Hepatocyte (in vitro differentiated cells): ENCODE measurements at regions not wholly inside any gene's neighbourhood (a gene's known extent, or its start where the extent isn't known, plus 50 kb on each side); places are given as distances from the start of the nearest gene placed in this dataset.

Source experiments
- DNase-seq: peaks from one replicate; pipeline ENCODE4 v3.0.0-alpha.2; 2016; ENCODE audit warnings: low spot score
- H2AFZ ChIP-seq: fragments of 200-600 bp; sonication (generic); 2 replicates; pipeline ENCODE4 v1.6.0; 2016; ENCODE audit warnings: antibody characterized with exemption, mild to moderate bottlenecking
- H3K27ac ChIP-seq: fragments of 200-600 bp; sonication (generic); 2 replicates; pipeline ENCODE4 v1.5.1; 2016; ENCODE audit warnings: mild to moderate bottlenecking
- H3K27me3 ChIP-seq: fragments of 200-600 bp; sonication (generic); 2 replicates; pipeline ENCODE4 v1.6.1; 2016
- H3K36me3 ChIP-seq: fragments of 200-600 bp; sonication (generic); replicated peaks from 2 replicates; pipeline ENCODE4 v1.5.1; 2016; ENCODE audit warnings: low read depth; ENCODE audit not compliant: insufficient read depth
- H3K4me1 ChIP-seq: fragments of 200-600 bp; sonication (generic); 2 replicates; pipeline ENCODE4 v1.5.1; 2016; ENCODE audit warnings: mild to moderate bottlenecking, moderate library complexity; ENCODE audit not compliant: insufficient read depth
- H3K4me2 ChIP-seq: fragments of 200-600 bp; sonication (generic); 2 replicates; pipeline ENCODE4 v1.6.0; 2016
- H3K4me3 ChIP-seq: fragments of 200-600 bp; sonication (generic); 2 replicates; pipeline ENCODE4 v1.5.1; 2016; ENCODE audit warnings: mild to moderate bottlenecking
- H3K79me2 ChIP-seq: fragments of 200-600 bp; sonication (generic); 2 replicates; pipeline ENCODE4 v1.6.0; 2017; ENCODE audit warnings: mild to moderate bottlenecking
- H3K9me2 ChIP-seq: fragments of 200-600 bp; sonication (generic); replicated peaks from 2 replicates; pipeline ENCODE4 v1.6.0; 2017; ENCODE audit warnings: mild to moderate bottlenecking; ENCODE audit not compliant: insufficient read depth
- H3K9me3 ChIP-seq: fragments of 200-600 bp; sonication (generic); 2 replicates; pipeline ENCODE4 v1.5.1; 2016; ENCODE audit warnings: low read depth, mild to moderate bottlenecking
- H4K20me1 ChIP-seq: fragments of 200-600 bp; sonication (generic); 2 replicates; pipeline ENCODE4 v1.6.0; 2016; ENCODE audit warnings: mild to moderate bottlenecking; ENCODE audit not compliant: insufficient read depth, poor library complexity, severe bottlenecking
- EZH2 ChIP-seq: fragments of 200-600 bp; sonication (generic); IDR thresholded peaks from 2 replicates; pipeline ENCODE4 v1.6.1; 2016; ENCODE audit warnings: antibody characterized with exemption, mild to moderate bottlenecking, borderline replicate concordance
- EZH2phosphoT487 ChIP-seq: fragments of 200-600 bp; sonication (generic); IDR thresholded peaks from one replicate; pipeline ENCODE4 v1.6.1; 2018; ENCODE audit warnings: antibody characterized with exemption, mild to moderate bottlenecking, low read depth, moderate library complexity; ENCODE audit not compliant: unreplicated experiment, severe bottlenecking
- WGBS: methylation state at CpG from one replicate; pipeline ENCODE4 v1.1.6; 2016; ENCODE audit warnings: low lambda C conversion rate; ENCODE audit errors: missing lambda C conversion rate; 5-methylcytosine and 5-hydroxymethylcytosine counted together
- TF ChIP-seq, protein P1 (sequence below): fragments of 200-600 bp; sonication (generic); IDR thresholded peaks from 2 replicates; pipeline ENCODE4 v1.5.1; 2016; ENCODE audit warnings: antibody characterized with exemption, mild to moderate bottlenecking; ENCODE audit not compliant: poor library complexity

DNA sequence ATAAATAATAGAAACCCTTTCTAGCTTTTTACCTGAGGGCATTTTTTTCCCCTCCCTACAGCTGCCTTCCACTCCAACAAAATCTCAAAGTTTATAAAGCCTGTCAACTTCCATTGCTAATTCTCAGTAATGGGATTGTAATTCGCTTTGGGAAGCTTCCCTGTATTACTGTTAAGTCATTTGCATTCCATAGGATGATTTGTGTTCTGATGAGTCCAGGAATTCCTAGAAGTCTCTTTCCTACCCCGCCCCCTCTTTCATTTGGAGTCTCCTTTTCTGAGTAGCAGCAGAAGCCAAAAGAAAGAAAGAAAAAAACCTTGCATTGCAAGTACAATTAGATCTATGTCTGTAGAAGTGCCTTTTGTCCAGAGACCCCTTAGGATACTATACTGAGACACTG, 1033.3 kb downstream of the IGSF11 start:
- 23% methylated on average over 2 of the region's 2 CpGs for WGBS
- no peaks in the 10 kb centered on the region for H3K9me2 ChIP-seq
- H3K4me3 ChIP-seq = no peak overlapping the region
- no peak for DNase-seq
- no peaks in the 10 kb centered on the region for H3K9me3 ChIP-seq
- H4K20me1 ChIP-seq = no peaks in the 10 kb centered on the region
- H3K4me1 ChIP-seq = no peaks in the 10 kb centered on the region
- H3K79me2 ChIP-seq = no peaks in the 10 kb centered on the region
- TF ChIP-seq EZH2phosphoT487 (no peak), EZH2 (no peak)
- TF ChIP-seq, protein P1, sequence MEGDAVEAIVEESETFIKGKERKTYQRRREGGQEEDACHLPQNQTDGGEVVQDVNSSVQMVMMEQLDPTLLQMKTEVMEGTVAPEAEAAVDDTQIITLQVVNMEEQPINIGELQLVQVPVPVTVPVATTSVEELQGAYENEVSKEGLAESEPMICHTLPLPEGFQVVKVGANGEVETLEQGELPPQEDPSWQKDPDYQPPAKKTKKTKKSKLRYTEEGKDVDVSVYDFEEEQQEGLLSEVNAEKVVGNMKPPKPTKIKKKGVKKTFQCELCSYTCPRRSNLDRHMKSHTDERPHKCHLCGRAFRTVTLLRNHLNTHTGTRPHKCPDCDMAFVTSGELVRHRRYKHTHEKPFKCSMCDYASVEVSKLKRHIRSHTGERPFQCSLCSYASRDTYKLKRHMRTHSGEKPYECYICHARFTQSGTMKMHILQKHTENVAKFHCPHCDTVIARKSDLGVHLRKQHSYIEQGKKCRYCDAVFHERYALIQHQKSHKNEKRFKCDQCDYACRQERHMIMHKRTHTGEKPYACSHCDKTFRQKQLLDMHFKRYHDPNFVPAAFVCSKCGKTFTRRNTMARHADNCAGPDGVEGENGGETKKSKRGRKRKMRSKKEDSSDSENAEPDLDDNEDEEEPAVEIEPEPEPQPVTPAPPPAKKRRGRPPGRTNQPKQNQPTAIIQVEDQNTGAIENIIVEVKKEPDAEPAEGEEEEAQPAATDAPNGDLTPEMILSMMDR = no peak
- H3K36me3 ChIP-seq = no peaks in the 10 kb centered on the region
- H2AFZ ChIP-seq = no peak overlapping the region
- no peaks in the 10 kb centered on the region for H3K27me3 ChIP-seq
- H3K27ac ChIP-seq = no peak overlapping the region
- H3K4me2 ChIP-seq = no peak overlapping the region

DNA sequence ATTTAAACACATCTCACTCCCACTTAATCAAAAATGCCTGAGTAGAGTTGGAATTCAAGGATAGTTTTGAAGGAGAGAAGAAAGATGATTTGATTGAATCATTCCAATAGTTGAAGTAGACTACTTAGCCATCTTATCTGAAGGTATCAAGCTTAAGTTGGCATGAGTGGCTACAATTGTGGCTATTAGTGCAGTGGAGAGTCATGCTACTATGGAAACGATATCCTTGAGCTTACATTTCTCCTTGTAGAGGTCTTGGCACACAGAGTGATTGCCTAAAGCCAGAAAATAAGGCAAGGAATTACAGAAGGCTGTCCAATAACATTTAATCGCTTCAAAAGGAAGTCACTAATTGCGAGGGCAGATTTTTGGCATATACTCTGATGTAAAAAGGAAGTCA, 1022.7 kb downstream of the IGSF11 start:
- H3K27ac ChIP-seq = no peak overlapping the region
- H3K4me1 ChIP-seq = no peaks in the 10 kb centered on the region
- no peak overlapping the region for H2AFZ ChIP-seq
- H3K9me2 ChIP-seq = no peaks in the 10 kb centered on the region
- H3K4me2 ChIP-seq = no peak overlapping the region
- H3K9me3 ChIP-seq = no peaks in the 10 kb centered on the region
- WGBS = 84% methylated on average over 3 of the region's 3 CpGs
- TF ChIP-seq, protein P1 = no peak
- TF ChIP-seq EZH2phosphoT487 (no peak), EZH2 (no peak)
- no peaks in the 10 kb centered on the region for H3K79me2 ChIP-seq
- H4K20me1 ChIP-seq = no peaks in the 10 kb centered on the region
- no peaks in the 10 kb centered on the region for H3K36me3 ChIP-seq
- no peaks in the 10 kb centered on the region for H3K27me3 ChIP-seq
- DNase-seq = no peak
- no peak overlapping the region for H3K4me3 ChIP-seq

DNA sequence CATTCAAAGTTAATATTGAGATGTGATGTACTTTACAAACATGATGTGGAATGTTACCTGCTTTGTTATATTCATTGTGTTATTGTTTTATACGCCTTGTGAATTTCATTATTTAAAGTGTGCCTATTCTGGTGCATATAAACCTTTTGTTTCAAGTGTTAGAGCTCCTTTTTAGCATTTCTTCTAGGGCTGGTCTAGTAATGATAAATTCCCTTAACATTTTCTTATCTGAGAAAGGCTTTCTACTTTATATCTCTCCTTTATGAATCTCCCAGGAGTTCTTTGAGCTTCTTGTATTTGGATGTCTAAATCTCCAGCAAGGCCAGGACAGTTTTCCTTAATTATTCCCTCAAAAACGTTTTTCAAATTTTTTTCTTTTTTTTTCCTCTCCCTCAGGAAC, 1005.6 kb downstream of the IGSF11 start:
- TF ChIP-seq EZH2 = no peak
- TF ChIP-seq, protein P1 = no peak
- no peak for TF ChIP-seq EZH2phosphoT487
- H3K4me1 ChIP-seq = no peaks in the 10 kb centered on the region
- no peak for DNase-seq
- no peaks in the 10 kb centered on the region for H4K20me1 ChIP-seq
- no peaks in the 10 kb centered on the region for H3K9me2 ChIP-seq
- H3K9me3 ChIP-seq = no peaks in the 10 kb centered on the region
- H3K27ac ChIP-seq = no peak overlapping the region
- H3K4me2 ChIP-seq = no peak overlapping the region
- no peaks in the 10 kb centered on the region for H3K79me2 ChIP-seq
- H3K36me3 ChIP-seq = no peaks in the 10 kb centered on the region
- H3K27me3 ChIP-seq = no peaks in the 10 kb centered on the region
- 63% methylated on average over 2 of the region's 2 CpGs for WGBS
- H3K4me3 ChIP-seq = no peak overlapping the region
- H2AFZ ChIP-seq = no peak overlapping the region

DNA sequence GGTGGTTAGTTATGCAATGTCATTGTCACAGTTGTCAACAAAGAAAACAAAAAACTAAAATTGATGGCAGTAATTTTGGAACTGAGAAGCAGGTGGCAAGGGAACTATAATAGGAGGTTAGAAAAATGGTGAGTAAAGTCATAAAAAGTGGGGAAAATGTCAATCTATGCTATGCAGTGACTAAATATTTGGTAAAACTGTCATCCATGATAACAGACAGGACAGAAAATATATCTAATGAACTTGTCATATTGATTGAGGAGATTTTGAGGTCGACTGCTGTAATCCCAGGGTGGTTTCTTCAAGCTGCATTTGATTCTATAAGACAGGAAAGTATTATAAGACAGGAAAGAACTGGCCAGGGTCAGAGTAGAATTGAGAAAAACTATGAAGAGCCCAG, 998.4 kb downstream of the IGSF11 start:
- TF ChIP-seq, protein P1 = no peak
- TF ChIP-seq EZH2 (no peak), EZH2phosphoT487 (no peak)
- H3K9me3 ChIP-seq = no peaks in the 10 kb centered on the region
- H3K27ac ChIP-seq = no peak overlapping the region
- no peaks in the 10 kb centered on the region for H3K36me3 ChIP-seq
- H3K79me2 ChIP-seq = no peaks in the 10 kb centered on the region
- H2AFZ ChIP-seq = no peak overlapping the region
- no peak overlapping the region for H3K4me2 ChIP-seq
- H3K4me3 ChIP-seq = no peak overlapping the region
- DNase-seq = no peak
- no peaks in the 10 kb centered on the region for H3K9me2 ChIP-seq
- no peaks in the 10 kb centered on the region for H3K4me1 ChIP-seq
- WGBS = 50% methylated on average over 1 of the region's 1 CpG
- H3K27me3 ChIP-seq = no peaks in the 10 kb centered on the region
- H4K20me1 ChIP-seq = no peaks in the 10 kb centered on the region
